Keratinocyte (primary cell): ENCODE measurements at regions not wholly inside any gene's neighbourhood (a gene's known extent, or its start where the extent isn't known, plus 50 kb on each side); places are given as distances from the start of the nearest gene placed in this dataset.

ENCODE experiments used
- DNase-seq: peaks from one replicate; pipeline ENCODE4 v3.0.0-alpha.2; 2011; ENCODE audit warnings: low read depth, missing footprints, low spot score
- FAIRE-seq: peaks from 2 replicates; lab custom pipeline; 2011; peaks lifted over from hg19 to GRCh38; lab: Jason Lieb, UNC
- H2AFZ ChIP-seq: 2 replicates; pipeline ENCODE4 v1.6.0; 2012; ENCODE audit warnings: low read length, control low read depth, inconsistent platforms; ENCODE audit not compliant: control insufficient read depth
- H3K27ac ChIP-seq: 2 replicates; pipeline ENCODE4 v1.5.1; 2011; ENCODE audit warnings: low read length; ENCODE audit not compliant: control insufficient read depth, insufficient read depth
- H3K27me3 ChIP-seq: 3 replicates; pipeline ENCODE4 v1.6.0; 2011; ENCODE audit warnings: low read length; ENCODE audit not compliant: control insufficient read depth, insufficient read depth; ENCODE audit errors: extremely low read depth
- H3K36me3 ChIP-seq, 2 experiments: 2 replicates in 1 of 2; 3 replicates in 1 of 2; pipeline ENCODE4 v1.5.1; 2011; ENCODE audit warnings: low read length in 2 of 2, mild to moderate bottlenecking in 1 of 2; ENCODE audit not compliant: control insufficient read depth in 2 of 2, insufficient read depth in 2 of 2; ENCODE audit errors: extremely low read depth in 1 of 2
- H3K4me1 ChIP-seq: 3 replicates; pipeline ENCODE4 v1.5.1; 2011; ENCODE audit warnings: low read length; ENCODE audit not compliant: control insufficient read depth, insufficient read depth; ENCODE audit errors: extremely low read depth
- H3K4me2 ChIP-seq: 3 replicates; pipeline ENCODE4 v1.6.0; 2011; ENCODE audit warnings: low read depth, low read length; ENCODE audit not compliant: control insufficient read depth, insufficient read depth; ENCODE audit errors: extremely low read depth
- H3K4me3 ChIP-seq, 3 experiments: fragments of 200-600 bp in 1 of 3; sonication (generic) in 1 of 3; 2 replicates in 2 of 3; 3 replicates in 1 of 3; pipeline ENCODE4 v1.5.1; 2011 to 2016; ENCODE audit warnings: low read length in 3 of 3, mild to moderate bottlenecking in 3 of 3, control low read depth in 2 of 3, inconsistent platforms in 1 of 3, low read depth in 1 of 3, mixed read lengths in 1 of 3, mixed run types in 1 of 3, moderate library complexity in 1 of 3; ENCODE audit not compliant: control insufficient read depth in 2 of 3, insufficient read depth in 2 of 3; ENCODE audit errors: extremely low read depth in 1 of 3
- H3K79me2 ChIP-seq: 2 replicates; pipeline ENCODE4 v1.6.0; 2012; ENCODE audit warnings: low read length; ENCODE audit not compliant: control insufficient read depth, insufficient read depth
- H3K9ac ChIP-seq: 3 replicates; pipeline ENCODE4 v1.6.0; 2011; ENCODE audit warnings: low read length; ENCODE audit not compliant: control insufficient read depth, insufficient read depth; ENCODE audit errors: extremely low read depth
- H3K9me1 ChIP-seq: 3 replicates; pipeline ENCODE4 v1.6.0; 2011; ENCODE audit warnings: low read length; ENCODE audit not compliant: control insufficient read depth, insufficient read depth; ENCODE audit errors: extremely low read depth
- H3K9me3 ChIP-seq: 2 replicates; pipeline ENCODE4 v1.5.1; 2012; ENCODE audit warnings: low read depth, low read length; ENCODE audit not compliant: control insufficient read depth
- H4K20me1 ChIP-seq: 3 replicates; pipeline ENCODE4 v1.6.0; 2011; ENCODE audit warnings: low read length; ENCODE audit not compliant: control insufficient read depth, insufficient read depth; ENCODE audit errors: extremely low read depth
- EZH2 ChIP-seq: IDR thresholded peaks from one replicate; pipeline ENCODE4 v1.6.1; 2012; ENCODE audit warnings: inconsistent platforms, mild to moderate bottlenecking, low read length, moderate library complexity
- dilution Hi-C: fragments of 300-500 bp; cut with MboI; formaldehyde crosslinking; loops from one replicate; pipeline ENCODE4 v1.7.0; 2020; ENCODE audit warnings: low sequenced_read_pairs; ENCODE audit not compliant: extremely low pct_ligation_motif_present
- TF ChIP-seq, protein P1 (sequence below), 3 experiments: IDR thresholded peaks in 1 of 3; conservative IDR thresholded peaks in 1 of 3; optimal IDR thresholded peaks in 1 of 3; 2 replicates in 2 of 3; 3 replicates in 1 of 3; pipeline versions ENCODE3 to v1.5.1; 2011; ENCODE audit warnings: low read length in 3 of 3, mild to moderate bottlenecking in 3 of 3, moderate library complexity in 2 of 3, control low read depth in 1 of 3, inconsistent platforms in 1 of 3; ENCODE audit not compliant: insufficient read depth in 2 of 3; ENCODE audit errors: extremely low read depth in 1 of 3

- no peak overlapping the region for H3K4me2 ChIP-seq
- dilution Hi-C loops: no loop called here
- H3K9ac ChIP-seq: no peak overlapping the region
- H4K20me1 ChIP-seq: no peaks in the 10 kb centered on the region
- no peak overlapping the region for H3K27ac ChIP-seq
- H3K4me1 ChIP-seq: no peaks in the 10 kb centered on the region
- H3K27me3 ChIP-seq: no peaks in the 10 kb centered on the region
- DNase-seq (no peak), FAIRE-seq (no peak)
- no peaks in the 10 kb centered on the region for H3K9me3 ChIP-seq
- no peaks in the 10 kb centered on the region for H3K9me1 ChIP-seq
- TF ChIP-seq, protein P1, sequence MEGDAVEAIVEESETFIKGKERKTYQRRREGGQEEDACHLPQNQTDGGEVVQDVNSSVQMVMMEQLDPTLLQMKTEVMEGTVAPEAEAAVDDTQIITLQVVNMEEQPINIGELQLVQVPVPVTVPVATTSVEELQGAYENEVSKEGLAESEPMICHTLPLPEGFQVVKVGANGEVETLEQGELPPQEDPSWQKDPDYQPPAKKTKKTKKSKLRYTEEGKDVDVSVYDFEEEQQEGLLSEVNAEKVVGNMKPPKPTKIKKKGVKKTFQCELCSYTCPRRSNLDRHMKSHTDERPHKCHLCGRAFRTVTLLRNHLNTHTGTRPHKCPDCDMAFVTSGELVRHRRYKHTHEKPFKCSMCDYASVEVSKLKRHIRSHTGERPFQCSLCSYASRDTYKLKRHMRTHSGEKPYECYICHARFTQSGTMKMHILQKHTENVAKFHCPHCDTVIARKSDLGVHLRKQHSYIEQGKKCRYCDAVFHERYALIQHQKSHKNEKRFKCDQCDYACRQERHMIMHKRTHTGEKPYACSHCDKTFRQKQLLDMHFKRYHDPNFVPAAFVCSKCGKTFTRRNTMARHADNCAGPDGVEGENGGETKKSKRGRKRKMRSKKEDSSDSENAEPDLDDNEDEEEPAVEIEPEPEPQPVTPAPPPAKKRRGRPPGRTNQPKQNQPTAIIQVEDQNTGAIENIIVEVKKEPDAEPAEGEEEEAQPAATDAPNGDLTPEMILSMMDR (optimal IDR thresholded peaks at IDR 0.05 in 1 of 3, IDR thresholded peaks at IDR 0.05 in 1 of 3, conservative IDR thresholded peaks at IDR 0.05 in 1 of 3; ENCODE audit: extremely low read depth in 1 of 3, insufficient read depth in 2 of 3, low read length in 3 of 3): no peak
- TF ChIP-seq EZH2: no peak
- H2AFZ ChIP-seq: no peak overlapping the region
- H3K79me2 ChIP-seq: no peaks in the 10 kb centered on the region
- H3K4me3 ChIP-seq: no peak overlapping the region
- no peaks in the 10 kb centered on the region for H3K36me3 ChIP-seq
These were observed 104.6 kb upstream of the CDYL start for GRCh38 chr6:4671587-4672115.

DNA sequence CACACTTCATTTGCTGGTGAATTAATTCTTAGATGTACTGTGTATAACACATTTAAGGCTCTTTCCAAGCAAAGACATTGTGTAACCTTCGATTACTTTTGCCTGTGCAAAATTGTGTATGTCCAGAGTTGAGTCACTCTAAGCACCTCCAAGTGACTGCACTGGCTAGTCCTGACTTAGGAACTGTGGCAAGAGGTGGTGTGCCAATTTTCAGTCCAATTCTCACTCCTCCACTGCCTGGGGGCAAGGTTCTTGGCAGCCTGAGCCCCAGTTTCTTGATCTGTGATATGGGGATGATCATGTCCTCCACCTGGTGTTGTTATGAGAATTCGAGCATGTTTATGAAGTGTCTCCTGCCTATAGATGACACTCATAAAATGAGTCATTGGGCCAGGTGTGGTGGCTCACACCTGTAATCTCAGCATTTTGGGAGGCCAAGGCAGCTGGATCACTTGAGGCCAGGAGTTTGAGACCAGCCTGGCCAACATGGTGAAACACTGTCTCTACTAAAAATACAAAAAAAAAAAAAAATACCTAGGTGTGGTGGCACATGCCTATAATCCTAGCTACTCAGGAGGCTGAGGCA lies 105.3 kb upstream of the CDYL start:
- no peaks in the 10 kb centered on the region for H4K20me1 ChIP-seq
- H3K36me3 ChIP-seq: no peaks in the 10 kb centered on the region
- H2AFZ ChIP-seq: no peak overlapping the region
- no peaks in the 10 kb centered on the region for H3K27me3 ChIP-seq
- no peak overlapping the region for H3K9ac ChIP-seq
- no peaks in the 10 kb centered on the region for H3K79me2 ChIP-seq
- no peak overlapping the region for H3K4me2 ChIP-seq
- H3K9me3 ChIP-seq: no peaks in the 10 kb centered on the region
- dilution Hi-C loops: no loop called here
- no peak overlapping the region for H3K4me3 ChIP-seq
- H3K9me1 ChIP-seq: no peaks in the 10 kb centered on the region
- DNase-seq (no peak), FAIRE-seq (no peak)
- no peak overlapping the region for H3K27ac ChIP-seq
- no peak for TF ChIP-seq EZH2
- TF ChIP-seq, protein P1 (optimal IDR thresholded peaks at IDR 0.05 in 1 of 3, IDR thresholded peaks at IDR 0.05 in 1 of 3, conservative IDR thresholded peaks at IDR 0.05 in 1 of 3; ENCODE audit: extremely low read depth in 1 of 3, insufficient read depth in 2 of 3, low read length in 3 of 3): no peak
- no peaks in the 10 kb centered on the region for H3K4me1 ChIP-seq
